Memory B cell (primary cell): ENCODE measurements at regions not wholly inside any gene's neighbourhood (a gene's known extent, or its start where the extent isn't known, plus 50 kb on each side); places are given as distances from the start of the nearest gene placed in this dataset.

Experiments
- ATAC-seq: fragments of 150-1000 bp; cut with Tn5 transposase; 2 replicates; pipeline ENCODE4 v1.10.0; 2021; ENCODE audit warnings: low read depth, mild to moderate bottlenecking, moderate library complexity
- DNase-seq, 2 donors: peaks; one replicate each; pipeline ENCODE4 v3.0.0; 2022; ENCODE audit warnings: low spot score in 2 of 2
- H3K27ac Mint-ChIP-seq: one replicate; pipeline ENCODE4 v1.8.0; 2022; ENCODE audit warnings: mild to moderate bottlenecking, moderate library complexity, mixed read lengths
- H3K27me3 Mint-ChIP-seq: one replicate; pipeline ENCODE4 v1.8.0; 2022; ENCODE audit warnings: mixed read lengths
- H3K36me3 Mint-ChIP-seq: one replicate; pipeline ENCODE4 v1.8.0; 2022; ENCODE audit warnings: mild to moderate bottlenecking, mixed read lengths
- H3K4me1 Mint-ChIP-seq: one replicate; pipeline ENCODE4 v1.8.0; 2022; ENCODE audit warnings: mixed read lengths
- H3K4me3 Mint-ChIP-seq: one replicate; pipeline ENCODE4 v1.8.0; 2022; ENCODE audit warnings: mild to moderate bottlenecking, moderate library complexity, mixed read lengths
- H3K9me3 Mint-ChIP-seq: one replicate; pipeline ENCODE4 v1.8.0; 2022; ENCODE audit warnings: mixed read lengths

- peaks cover 2% of the 10 kb centered on the region for H3K27me3 Mint-ChIP-seq
- no peaks in the 10 kb centered on the region for H3K9me3 Mint-ChIP-seq
- DNase-seq, result no peak
- no peak for ATAC-seq
- H3K4me3 Mint-ChIP-seq, result no peak overlapping the region
- no peak overlapping the region for H3K27ac Mint-ChIP-seq
- peaks cover 3% of the 10 kb centered on the region for H3K4me1 Mint-ChIP-seq
- H3K36me3 Mint-ChIP-seq, result no peaks in the 10 kb centered on the region
Observed at GRCh38 chr14:63781686-63782085, 53.8 kb upstream of the SGPP1 start.

- ATAC-seq, result no peak
- H3K27me3 Mint-ChIP-seq, result peaks cover 4% of the 10 kb centered on the region
- DNase-seq, result no peak
- H3K36me3 Mint-ChIP-seq, result no peaks in the 10 kb centered on the region
- no peak overlapping the region for H3K4me3 Mint-ChIP-seq
- H3K9me3 Mint-ChIP-seq, result no peaks in the 10 kb centered on the region
- H3K27ac Mint-ChIP-seq, result no peak overlapping the region
- peaks cover 3% of the 10 kb centered on the region for H3K4me1 Mint-ChIP-seq
Observed at GRCh38 chr14:63782683-63783389, 55.0 kb upstream of the SGPP1 start.

- H3K27me3 Mint-ChIP-seq, result peaks cover 4% of the 10 kb centered on the region
- H3K4me3 Mint-ChIP-seq, result no peak overlapping the region
- no peak overlapping the region for H3K27ac Mint-ChIP-seq
- H3K36me3 Mint-ChIP-seq, result no peaks in the 10 kb centered on the region
- no peaks in the 10 kb centered on the region for H3K9me3 Mint-ChIP-seq
- ATAC-seq (no peak), DNase-seq (no peak)
- peaks cover 2% of the 10 kb centered on the region for H3K4me1 Mint-ChIP-seq
Observed at GRCh38 chr14:63788011-63788933, 60.4 kb upstream of the SGPP1 start.

- Mint-ChIP-seq H3K27ac (no peak overlapping the region), H3K4me3 (no peak overlapping the region), H3K9me3 (no peaks in the 10 kb centered on the region), H3K4me1 (peaks cover 2% of the 10 kb centered on the region), H3K36me3 (no peaks in the 10 kb centered on the region), H3K27me3 (no peaks in the 10 kb centered on the region)
- no peak for DNase-seq
- ATAC-seq, result no peak
Observed at GRCh38 chr14:63793376-63793775, 59.4 kb upstream of the SYNE2 start.

- ATAC-seq (no peak), DNase-seq (no peak)
- Mint-ChIP-seq H3K4me1 (no peaks in the 10 kb centered on the region), H3K9me3 (no peaks in the 10 kb centered on the region), H3K27me3 (no peaks in the 10 kb centered on the region), H3K36me3 (no peaks in the 10 kb centered on the region), H3K4me3 (no peak overlapping the region), H3K27ac (no peak overlapping the region)
Observed at GRCh38 chr14:63795532-63795931, 57.3 kb upstream of the SYNE2 start.

GRCh38 chr14:63800083-63800482 lies 52.7 kb upstream of the SYNE2 start:
- peaks cover 2% of the 10 kb centered on the region for H3K4me1 Mint-ChIP-seq
- no peaks in the 10 kb centered on the region for H3K36me3 Mint-ChIP-seq
- no peaks in the 10 kb centered on the region for H3K9me3 Mint-ChIP-seq
- H3K27me3 Mint-ChIP-seq, result peaks cover 1% of the 10 kb centered on the region
- DNase-seq (no peak), ATAC-seq (no peak)
- H3K27ac Mint-ChIP-seq, result peak overlapping the region; percentile 70
- H3K4me3 Mint-ChIP-seq, result no peak overlapping the region

GRCh38 chr14:63800651-63801375 lies 52.0 kb upstream of the SYNE2 start:
- ATAC-seq, result no peak
- DNase-seq, result no peak
- Mint-ChIP-seq H3K9me3 (no peaks in the 10 kb centered on the region), H3K27me3 (peaks cover 1% of the 10 kb centered on the region), H3K27ac (no peak overlapping the region), H3K36me3 (no peaks in the 10 kb centered on the region), H3K4me3 (no peak overlapping the region), H3K4me1 (peaks cover 2% of the 10 kb centered on the region)
